K562 (cell line): ENCODE measurements at regions not wholly inside any gene's neighbourhood (a gene's known extent, or its start where the extent isn't known, plus 50 kb on each side); places are given as distances from the start of the nearest gene placed in this dataset.

ENCODE experiments used
- ATAC-seq: fragments of 200-7000 bp; cut with Tn5 transposase; 3 replicates; pipeline ENCODE4 v1.9.1; 2020; ENCODE audit warnings: moderate library complexity
- BruUV-seq: library from RNA; stranded (reverse); fragments of 400-500 nt; replicated peaks from 2 replicates; lab custom pipeline; 2021; lab: Mats Ljungman, UMichigan
- CTCF ChIA-PET: fragments of 300-600 bp; formaldehyde crosslinking; extraction: SDS; loops from one replicate; lab custom pipeline; 2021; ENCODE audit warnings: low intra/inter-chr PET ratio; lab: Yijun Ruan, JAX
- POLR2A ChIA-PET: fragments of 300-600, 350-650 bp; sonication (Branson Sonifier 250); formaldehyde crosslinking; extraction: SDS; loops from one replicate; lab custom pipeline; 2021; ENCODE audit warnings: antibody characterized with exemption, inconsistent platforms; lab: Yijun Ruan, JAX
- DNase-seq, 4 experiments: peaks; one replicate each; pipeline versions ENCODE4 v3.0.0 to v3.0.0-alpha.2; 2011 to 2018; ENCODE audit warnings: low spot score in 3 of 4, mixed read lengths in 3 of 4; ENCODE audit errors: extremely low read depth in 1 of 4
- FAIRE-seq: peaks from 2 replicates; lab custom pipeline; 2011; peaks lifted over from hg19 to GRCh38; lab: Jason Lieb, UNC
- H2AFZ ChIP-seq: 2 replicates; pipeline ENCODE4 v1.6.0; 2011; ENCODE audit warnings: low read depth, low read length, control low read depth, inconsistent platforms
- H3K27ac ChIP-seq: fragments of 200-600 bp; 3 replicates; pipeline ENCODE4 v1.8.0; 2011; ENCODE audit warnings: low read depth, mild to moderate bottlenecking, control low read depth, inconsistent platforms, low read length, moderate library complexity, mixed read lengths; ENCODE audit errors: extremely low read depth
- H3K27me3 ChIP-seq, 2 experiments: fragments of 300-600 bp in 1 of 2; 2 replicates in 1 of 2; 3 replicates in 1 of 2; pipeline versions ENCODE4 v1.6.0 to v1.8.0; 2011; ENCODE audit warnings: inconsistent platforms in 2 of 2, low read length in 2 of 2, mild to moderate bottlenecking in 1 of 2, mixed read lengths in 1 of 2, moderate library complexity in 1 of 2; ENCODE audit not compliant: control insufficient read depth in 2 of 2, insufficient read depth in 2 of 2
- H3K36me3 ChIP-seq: fragments of 300-600 bp; 3 replicates; pipeline ENCODE4 v1.8.0; 2011; ENCODE audit warnings: mild to moderate bottlenecking, low read length, inconsistent platforms; ENCODE audit not compliant: control insufficient read depth, insufficient read depth
- H3K4me1 ChIP-seq, 2 experiments: fragments of 200-600 bp in 1 of 2; replicated peaks in 1 of 2; 2 replicates in 1 of 2; 3 replicates in 1 of 2; pipeline versions ENCODE4 v1.5.1 to v1.8.0; 2011; ENCODE audit warnings: inconsistent platforms in 2 of 2, low read length in 2 of 2, mild to moderate bottlenecking in 1 of 2, mixed read lengths in 1 of 2, moderate library complexity in 1 of 2; ENCODE audit not compliant: control insufficient read depth in 2 of 2, insufficient read depth in 2 of 2
- H3K4me2 ChIP-seq: 2 replicates; pipeline ENCODE4 v1.6.1; 2011; ENCODE audit warnings: low read length, control low read depth, inconsistent platforms, mixed read lengths; ENCODE audit not compliant: insufficient read depth
- H3K4me3 ChIP-seq: fragments of 200-600 bp; sonication (generic), shearing (Covaris generic); 2 replicates; pipeline ENCODE4 v1.5.1; 2016; ENCODE audit warnings: control low read depth, inconsistent platforms
- H3K79me2 ChIP-seq: fragments of 200-600 bp; 3 replicates; pipeline ENCODE4 v1.8.0; 2011; ENCODE audit warnings: low read length, inconsistent platforms; ENCODE audit not compliant: control insufficient read depth, insufficient read depth
- H3K9ac ChIP-seq, 2 experiments: 2 replicates each; pipeline versions ENCODE4 v1.6.0 to v1.6.1; 2011; ENCODE audit warnings: low read depth in 2 of 2, low read length in 2 of 2, control low read depth in 1 of 2, inconsistent platforms in 1 of 2, mild to moderate bottlenecking in 1 of 2, mixed read lengths in 1 of 2; ENCODE audit not compliant: insufficient read depth in 1 of 2
- H3K9me1 ChIP-seq: one replicate; pipeline ENCODE4 v1.6.0; 2011; ENCODE audit warnings: inconsistent platforms, mild to moderate bottlenecking, low read length, moderate library complexity; ENCODE audit not compliant: control insufficient read depth, insufficient read depth
- H3K9me3 ChIP-seq: replicated peaks from 2 replicates; pipeline ENCODE4 v1.5.1; 2011; ENCODE audit warnings: low read depth, low read length, inconsistent platforms; ENCODE audit not compliant: control insufficient read depth, insufficient read depth
- H4K20me1 ChIP-seq: replicated peaks from 2 replicates; pipeline ENCODE4 v1.6.1; 2011; ENCODE audit warnings: low read length, inconsistent platforms, mixed read lengths; ENCODE audit not compliant: control insufficient read depth, insufficient read depth
- NFIX ChIP-seq: fragments of 250-450 bp; sonication (Bioruptor Pico); IDR thresholded peaks from 2 replicates; pipeline ENCODE4 v1.4.0; 2020; ENCODE audit warnings: low read depth, mild to moderate bottlenecking, moderate library complexity
- WGBS: fragments of 100-300 bp; shearing (Covaris generic); methylation state at CpG from one replicate; pipeline ENCODE4 v1.1.6; 2016; ENCODE audit warnings: low coverage, mixed read lengths; ENCODE audit not compliant: insufficient coverage; ENCODE audit errors: missing lambda C conversion rate; 5-methylcytosine and 5-hydroxymethylcytosine counted together
- in situ Hi-C: fragments of 300-500 bp; cut with MboI; formaldehyde crosslinking; loops from 4 replicates; pipeline ENCODE4 v1.15.0; 2018; ENCODE audit warnings: inconsistent platforms, mixed read lengths
- intact Hi-C: fragments of 100-400 bp; cut with micrococcal nuclease; formaldehyde crosslinking; loops from 2 replicates; pipeline ENCODE4 v1.14.2; 2022
- TF ChIP-seq, protein P1 (sequence below): IDR thresholded peaks from 3 replicates; pipeline ENCODE4 v1.6.1; 2011; ENCODE audit warnings: borderline replicate concordance, mild to moderate bottlenecking, moderate library complexity; ENCODE audit not compliant: insufficient read length; ENCODE audit errors: extremely low read depth
- TF ChIP-seq, protein P2 (sequence below): fragments of 450-650 bp; formaldehyde crosslinking; IDR thresholded peaks from 2 replicates; pipeline ENCODE4 v1.4.0; 2020; ENCODE audit warnings: mild to moderate bottlenecking, mixed read lengths

DNA sequence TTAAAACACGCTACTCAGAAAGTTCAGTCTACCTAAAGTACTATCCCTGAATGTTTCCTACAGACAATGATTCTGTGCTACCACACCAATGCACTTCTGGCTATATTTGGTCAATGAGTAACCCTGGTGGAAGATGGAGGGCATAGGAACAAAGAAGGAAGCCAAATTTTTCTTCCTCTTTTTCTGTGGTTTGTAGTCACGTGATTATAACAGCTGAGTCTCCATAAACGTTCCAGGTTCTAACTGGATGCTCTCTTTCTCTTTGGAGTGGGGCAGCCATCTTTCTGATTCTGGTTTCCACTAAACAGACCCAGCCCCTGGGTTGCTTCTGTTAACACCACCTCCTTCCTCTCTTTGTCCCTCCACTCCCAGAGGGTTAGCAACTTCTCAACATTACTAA lies 274.9 kb downstream of the CDH11 start:
- Histone ChIP-seq H3K4me1 (no peaks in the 10 kb centered on the region), H3K36me3 (no peaks in the 10 kb centered on the region), H3K27me3 (no peaks in the 10 kb centered on the region), H3K9ac (no peak overlapping the region), H3K4me3 (no peak overlapping the region), H2AFZ (no peak overlapping the region), H3K27ac (no peak overlapping the region), H3K4me2 (no peak overlapping the region), H3K9me1 (no peaks in the 10 kb centered on the region), H4K20me1 (no peaks in the 10 kb centered on the region), H3K79me2 (no peaks in the 10 kb centered on the region), H3K9me3 (no peaks in the 10 kb centered on the region; the same call in 1 of the 2 replicates)
- ChIA-PET POLR2A (no interaction called here), CTCF (no interaction called here)
- intact Hi-C loops, result no loop called here
- FAIRE-seq (no peak), DNase-seq (no peak), ATAC-seq (no peak)
- WGBS, result 0% methylated on average over 3 of the region's 3 CpGs
- BruUV-seq, result no TSS peak
- in situ Hi-C loops, result no loop called here
- TF ChIP-seq NFIX, result no peak
- TF ChIP-seq, protein P1, sequence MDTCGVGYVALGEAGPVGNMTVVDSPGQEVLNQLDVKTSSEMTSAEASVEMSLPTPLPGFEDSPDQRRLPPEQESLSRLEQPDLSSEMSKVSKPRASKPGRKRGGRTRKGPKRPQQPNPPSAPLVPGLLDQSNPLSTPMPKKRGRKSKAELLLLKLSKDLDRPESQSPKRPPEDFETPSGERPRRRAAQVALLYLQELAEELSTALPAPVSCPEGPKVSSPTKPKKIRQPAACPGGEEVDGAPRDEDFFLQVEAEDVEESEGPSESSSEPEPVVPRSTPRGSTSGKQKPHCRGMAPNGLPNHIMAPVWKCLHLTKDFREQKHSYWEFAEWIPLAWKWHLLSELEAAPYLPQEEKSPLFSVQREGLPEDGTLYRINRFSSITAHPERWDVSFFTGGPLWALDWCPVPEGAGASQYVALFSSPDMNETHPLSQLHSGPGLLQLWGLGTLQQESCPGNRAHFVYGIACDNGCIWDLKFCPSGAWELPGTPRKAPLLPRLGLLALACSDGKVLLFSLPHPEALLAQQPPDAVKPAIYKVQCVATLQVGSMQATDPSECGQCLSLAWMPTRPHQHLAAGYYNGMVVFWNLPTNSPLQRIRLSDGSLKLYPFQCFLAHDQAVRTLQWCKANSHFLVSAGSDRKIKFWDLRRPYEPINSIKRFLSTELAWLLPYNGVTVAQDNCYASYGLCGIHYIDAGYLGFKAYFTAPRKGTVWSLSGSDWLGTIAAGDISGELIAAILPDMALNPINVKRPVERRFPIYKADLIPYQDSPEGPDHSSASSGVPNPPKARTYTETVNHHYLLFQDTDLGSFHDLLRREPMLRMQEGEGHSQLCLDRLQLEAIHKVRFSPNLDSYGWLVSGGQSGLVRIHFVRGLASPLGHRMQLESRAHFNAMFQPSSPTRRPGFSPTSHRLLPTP, result no peak
- TF ChIP-seq, protein P2, sequence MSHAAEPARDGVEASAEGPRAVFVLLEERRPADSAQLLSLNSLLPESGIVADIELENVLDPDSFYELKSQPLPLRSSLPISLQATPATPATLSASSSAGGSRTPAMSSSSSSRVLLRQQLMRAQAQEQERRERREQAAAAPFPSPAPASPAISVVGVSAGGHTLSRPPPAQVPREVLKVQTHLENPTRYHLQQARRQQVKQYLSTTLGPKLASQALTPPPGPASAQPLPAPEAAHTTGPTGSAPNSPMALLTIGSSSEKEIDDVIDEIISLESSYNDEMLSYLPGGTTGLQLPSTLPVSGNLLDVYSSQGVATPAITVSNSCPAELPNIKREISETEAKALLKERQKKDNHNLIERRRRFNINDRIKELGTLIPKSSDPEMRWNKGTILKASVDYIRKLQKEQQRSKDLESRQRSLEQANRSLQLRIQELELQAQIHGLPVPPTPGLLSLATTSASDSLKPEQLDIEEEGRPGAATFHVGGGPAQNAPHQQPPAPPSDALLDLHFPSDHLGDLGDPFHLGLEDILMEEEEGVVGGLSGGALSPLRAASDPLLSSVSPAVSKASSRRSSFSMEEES (CRISPR knock-in tag), result peak; percentile 87
